Spinal cord (tissue), 9 donors: ENCODE measurements at regions not wholly inside any gene's neighbourhood (a gene's known extent, or its start where the extent isn't known, plus 50 kb on each side); places are given as distances from the start of the nearest gene placed in this dataset.

Source experiments
- DNase-seq, 6 donors: peaks; one replicate each; pipeline versions ENCODE4 v3.0.0 to v3.0.0-alpha.2; 2013 to 2015; ENCODE audit warnings: low spot score in 6 of 6, low read depth in 4 of 6
- H3K27ac ChIP-seq: one replicate; pipeline ENCODE4 v1.5.1; 2013; ENCODE audit warnings: low read depth, low read length, control low read depth
- H3K27me3 ChIP-seq: one replicate; pipeline ENCODE4 v1.6.1; 2013; ENCODE audit warnings: low read length; ENCODE audit not compliant: control insufficient read depth, insufficient read depth
- H3K36me3 ChIP-seq: one replicate; pipeline ENCODE4 v1.6.1; 2013; ENCODE audit warnings: low read length; ENCODE audit not compliant: control insufficient read depth, insufficient read depth
- H3K4me1 ChIP-seq: one replicate; pipeline ENCODE4 v1.6.1; 2013; ENCODE audit warnings: low read length; ENCODE audit not compliant: control insufficient read depth, insufficient read depth
- H3K4me3 ChIP-seq: one replicate; pipeline ENCODE4 v1.5.1; 2013; ENCODE audit warnings: low read depth, low read length, control low read depth
- H3K9me3 ChIP-seq: one replicate; pipeline ENCODE4 v1.6.1; 2013; ENCODE audit warnings: low read length; ENCODE audit not compliant: control insufficient read depth, insufficient read depth
- WGBS: methylation state at CpG from one replicate; pipeline ENCODE4 v1.1.5; 2013; ENCODE audit warnings: missing lambda C conversion rate; ENCODE audit not compliant: insufficient coverage; 5-methylcytosine and 5-hydroxymethylcytosine counted together
- donor health status: healthy.

GRCh38 chr20:21004386-21005076, 101.6 kb downstream of the LINC00237 start:
- Histone ChIP-seq H3K4me1 (no peaks in the 10 kb centered on the region), H3K36me3 (no peaks in the 10 kb centered on the region), H3K9me3 (no peaks in the 10 kb centered on the region), H3K27me3 (no peaks in the 10 kb centered on the region), H3K27ac (no peak overlapping the region), H3K4me3 (no peak overlapping the region)
- 95% methylated on average over 3 of the region's 8 CpGs for WGBS
- no peak for DNase-seq

- DNase-seq: no peak
- H3K9me3 ChIP-seq: no peaks in the 10 kb centered on the region
- H3K4me1 ChIP-seq: no peaks in the 10 kb centered on the region
- no peaks in the 10 kb centered on the region for H3K27me3 ChIP-seq
- no peak overlapping the region for H3K4me3 ChIP-seq
- H3K27ac ChIP-seq: no peak overlapping the region
- H3K36me3 ChIP-seq: no peaks in the 10 kb centered on the region
- WGBS: 100% methylated on average over 2 of the region's 2 CpGs
These were observed 102.3 kb downstream of the LINC00237 start for GRCh38 chr20:21003902-21004301.

- Histone ChIP-seq H3K4me1 (no peaks in the 10 kb centered on the region), H3K27me3 (no peaks in the 10 kb centered on the region), H3K36me3 (no peaks in the 10 kb centered on the region), H3K9me3 (no peaks in the 10 kb centered on the region), H3K4me3 (no peak overlapping the region), H3K27ac (no peak overlapping the region)
- 58% methylated on average over 2 of the region's 8 CpGs for WGBS
- no peak for DNase-seq
These were observed 103.7 kb downstream of the LINC00237 start for GRCh38 chr20:21002486-21002885.

- Histone ChIP-seq H3K4me1 (no peaks in the 10 kb centered on the region), H3K4me3 (no peak overlapping the region), H3K36me3 (no peaks in the 10 kb centered on the region), H3K27ac (no peak overlapping the region), H3K9me3 (no peaks in the 10 kb centered on the region), H3K27me3 (peaks cover 3% of the 10 kb centered on the region)
- DNase-seq: peak in 2 of 6 donors; percentile 65 to 80
- WGBS: 46% methylated on average over 12 of the region's 12 CpGs
These were observed 112.8 kb downstream of the LINC00237 start for GRCh38 chr20:20993372-20993771.

- no peak overlapping the region for H3K4me3 ChIP-seq
These were observed 113.3 kb downstream of the LINC00237 start for GRCh38 chr20:20992686-20993360.

GRCh38 chr20:20992277-20992676, 113.9 kb downstream of the LINC00237 start:
- DNase-seq: peak in 1 of 6 donors; percentile 29
- 87% methylated on average over 3 of the region's 7 CpGs for WGBS

More at GRCh38 chr20:20992686-20993360, 113.3 kb downstream of the LINC00237 start:
- no peaks in the 10 kb centered on the region for H3K36me3 ChIP-seq
- no peaks in the 10 kb centered on the region for H3K4me1 ChIP-seq
- H3K27me3 ChIP-seq: peaks cover 3% of the 10 kb centered on the region
- peak in 2 of 6 donors; percentile 61 to 79 for DNase-seq
- H3K27ac ChIP-seq: no peak overlapping the region
- 63% methylated on average over 4 of the region's 15 CpGs for WGBS
- H3K9me3 ChIP-seq: no peaks in the 10 kb centered on the region

GRCh38 chr20:20989081-20989480, 117.1 kb downstream of the LINC00237 start:
- Histone ChIP-seq H3K4me3 (no peak overlapping the region), H3K27me3 (peaks cover 3% of the 10 kb centered on the region), H3K9me3 (no peaks in the 10 kb centered on the region), H3K4me1 (no peaks in the 10 kb centered on the region), H3K36me3 (no peaks in the 10 kb centered on the region), H3K27ac (no peak overlapping the region)
- 100% methylated on average over 1 of the region's 3 CpGs for WGBS
- DNase-seq: peak in 1 of 6 donors; percentile 66

More at GRCh38 chr20:20992277-20992676, 113.9 kb downstream of the LINC00237 start:
- Histone ChIP-seq H3K27me3 (peaks cover 3% of the 10 kb centered on the region), H3K4me1 (no peaks in the 10 kb centered on the region), H3K36me3 (no peaks in the 10 kb centered on the region), H3K4me3 (no peak overlapping the region), H3K27ac (no peak overlapping the region), H3K9me3 (no peaks in the 10 kb centered on the region)

GRCh38 chr20:20979934-20980333, 126.2 kb downstream of the LINC00237 start:
- H3K36me3 ChIP-seq: no peaks in the 10 kb centered on the region
- H3K27ac ChIP-seq: no peak overlapping the region
- DNase-seq: no peak
- H3K27me3 ChIP-seq: no peaks in the 10 kb centered on the region
- H3K4me1 ChIP-seq: no peaks in the 10 kb centered on the region
- H3K4me3 ChIP-seq: no peak overlapping the region
- no peaks in the 10 kb centered on the region for H3K9me3 ChIP-seq

- WGBS: 92% methylated on average over 5 of the region's 5 CpGs
These were observed 128.4 kb downstream of the LINC00237 start for GRCh38 chr20:20977786-20978185.

GRCh38 chr20:20972490-20972889, 133.7 kb downstream of the LINC00237 start:
- WGBS: 100% methylated on average over 1 of the region's 1 CpG
- Histone ChIP-seq H3K27me3 (no peaks in the 10 kb centered on the region), H3K4me1 (no peaks in the 10 kb centered on the region)

More at GRCh38 chr20:20977786-20978185, 128.4 kb downstream of the LINC00237 start:
- H3K4me3 ChIP-seq: no peak overlapping the region
- no peaks in the 10 kb centered on the region for H3K9me3 ChIP-seq
- H3K4me1 ChIP-seq: no peaks in the 10 kb centered on the region
- H3K27me3 ChIP-seq: no peaks in the 10 kb centered on the region
- H3K36me3 ChIP-seq: no peaks in the 10 kb centered on the region
- no peak for DNase-seq
- H3K27ac ChIP-seq: no peak overlapping the region

More at GRCh38 chr20:20972490-20972889, 133.7 kb downstream of the LINC00237 start:
- Histone ChIP-seq H3K27ac (no peak overlapping the region), H3K36me3 (no peaks in the 10 kb centered on the region), H3K4me3 (no peak overlapping the region), H3K9me3 (no peaks in the 10 kb centered on the region)
- DNase-seq: no peak
